ENCODE measurements at regions not wholly inside any gene's neighbourhood (a gene's known extent, or its start where the extent isn't known, plus 50 kb on each side); places are given as distances from the start of the nearest gene placed in this dataset.

DNA sequence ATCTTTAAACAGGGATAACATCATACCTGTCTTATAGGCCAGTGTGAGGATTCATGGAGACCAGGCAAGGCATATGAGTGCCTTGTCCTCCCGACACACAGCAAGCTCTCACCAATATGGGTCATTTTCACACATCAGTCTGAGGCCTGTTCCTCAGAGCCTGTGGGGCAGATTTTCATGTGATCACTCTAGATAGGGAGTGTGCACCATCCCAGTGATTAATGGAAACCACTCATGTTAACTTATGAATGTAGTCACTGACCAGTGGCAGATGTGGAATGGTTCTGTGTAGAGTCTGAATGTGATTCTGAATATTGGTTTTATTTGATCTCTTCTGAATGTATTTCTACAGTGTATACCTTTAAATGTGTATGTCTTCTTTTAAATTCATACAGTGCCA, 219.7 kb upstream of the SFSWAP start:
- no peak overlapping the region for H3K9ac ChIP-seq (ENCODE audit: low read length)
- no peaks in the 10 kb centered on the region for H3K9me3 ChIP-seq (ENCODE audit: control insufficient read depth, low read depth, low read length)
- H3K27ac ChIP-seq (ENCODE audit: low read length), result no peak overlapping the region
- no peaks in the 10 kb centered on the region for H3K36me3 ChIP-seq (ENCODE audit: control insufficient read depth, low read depth, low read length)
- H3K4me1 ChIP-seq (ENCODE audit: control insufficient read depth, low read depth, low read length), result no peaks in the 10 kb centered on the region
- no peaks in the 10 kb centered on the region for H3K27me3 ChIP-seq (ENCODE audit: control insufficient read depth, insufficient read depth, low read length)
- no peak overlapping the region for H3K4me3 ChIP-seq (ENCODE audit: low read length)

DNA sequence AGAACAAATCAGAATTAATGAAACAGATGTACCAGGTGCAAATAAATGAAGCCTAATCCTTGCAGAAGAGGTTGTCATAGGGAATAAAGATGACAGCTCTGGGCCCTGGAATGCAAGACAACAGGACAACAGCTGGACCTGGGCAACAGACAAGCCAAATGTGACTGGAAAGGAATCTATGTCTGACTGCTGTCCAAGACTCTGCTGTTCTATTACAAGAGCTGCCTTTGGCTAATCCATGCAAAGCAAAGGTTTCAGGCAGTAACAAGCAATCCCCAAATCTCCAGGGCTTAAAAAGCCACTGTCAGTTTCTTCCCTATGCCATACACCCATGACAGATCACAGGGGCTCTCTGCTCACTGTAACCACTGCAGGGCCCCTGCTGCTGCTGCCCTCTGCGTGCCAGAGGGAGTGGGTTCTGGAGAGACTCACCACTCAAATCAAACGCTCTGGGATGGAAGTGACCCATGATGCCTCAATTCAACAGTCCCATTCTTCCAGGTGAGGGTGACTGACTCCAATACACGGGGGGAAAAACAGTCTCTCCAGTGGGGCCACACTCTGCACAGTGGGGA, 218.9 kb upstream of the SFSWAP start:
- Histone ChIP-seq H3K27ac (ENCODE audit: low read length) (no peak overlapping the region), H3K27me3 (ENCODE audit: control insufficient read depth, insufficient read depth, low read length) (no peaks in the 10 kb centered on the region), H3K9ac (ENCODE audit: low read length) (no peak overlapping the region), H3K4me3 (ENCODE audit: low read length) (no peak overlapping the region), H3K36me3 (ENCODE audit: control insufficient read depth, low read depth, low read length) (no peaks in the 10 kb centered on the region), H3K9me3 (ENCODE audit: control insufficient read depth, low read depth, low read length) (no peaks in the 10 kb centered on the region), H3K4me1 (ENCODE audit: control insufficient read depth, low read depth, low read length) (no peaks in the 10 kb centered on the region)

DNA sequence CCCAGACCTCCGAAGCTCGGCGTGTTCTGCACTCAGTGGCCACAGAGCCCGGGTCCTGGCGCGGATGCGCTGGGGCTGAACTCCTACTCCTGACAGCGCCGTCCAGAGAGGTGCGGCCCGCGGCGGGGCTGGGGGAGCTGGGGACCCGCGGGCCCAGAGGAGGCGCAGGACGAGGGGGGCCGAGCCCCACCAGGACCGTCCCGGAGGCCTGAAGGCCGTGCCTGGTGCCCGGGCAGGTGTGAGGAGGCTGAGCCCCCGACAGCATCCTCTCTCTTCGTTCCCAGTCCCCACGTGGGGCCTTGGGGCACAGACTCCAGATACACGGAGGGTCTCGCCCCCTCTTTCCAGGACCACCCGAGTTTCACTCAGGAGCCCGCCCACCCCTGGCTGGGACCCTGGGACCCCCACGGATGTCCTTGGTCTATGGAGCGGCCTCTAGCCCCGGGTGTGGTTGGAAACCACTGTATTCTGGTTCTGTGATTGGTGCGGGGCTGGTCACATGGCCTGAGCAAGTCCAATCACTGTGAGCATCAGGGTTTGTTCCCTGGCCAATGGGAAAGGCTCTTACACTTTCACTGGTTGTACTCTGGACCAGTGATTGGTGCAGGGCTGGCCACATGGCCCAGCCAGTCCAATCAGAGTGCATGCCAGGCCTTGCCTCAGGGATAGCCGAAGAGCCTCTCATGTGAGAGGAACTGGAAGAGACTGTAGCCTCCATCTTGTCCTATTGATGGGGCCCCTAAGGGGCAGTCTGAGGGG, 217.6 kb upstream of the SFSWAP start:
- Histone ChIP-seq H3K27me3 (ENCODE audit: control insufficient read depth, insufficient read depth, low read length) (no peaks in the 10 kb centered on the region), H3K4me3 (ENCODE audit: low read length) (no peak overlapping the region), H3K9me3 (ENCODE audit: control insufficient read depth, low read depth, low read length) (no peaks in the 10 kb centered on the region), H3K9ac (ENCODE audit: low read length) (no peak overlapping the region), H3K36me3 (ENCODE audit: control insufficient read depth, low read depth, low read length) (no peaks in the 10 kb centered on the region), H3K4me1 (ENCODE audit: control insufficient read depth, low read depth, low read length) (no peaks in the 10 kb centered on the region), H3K27ac (ENCODE audit: low read length) (no peak overlapping the region)

DNA sequence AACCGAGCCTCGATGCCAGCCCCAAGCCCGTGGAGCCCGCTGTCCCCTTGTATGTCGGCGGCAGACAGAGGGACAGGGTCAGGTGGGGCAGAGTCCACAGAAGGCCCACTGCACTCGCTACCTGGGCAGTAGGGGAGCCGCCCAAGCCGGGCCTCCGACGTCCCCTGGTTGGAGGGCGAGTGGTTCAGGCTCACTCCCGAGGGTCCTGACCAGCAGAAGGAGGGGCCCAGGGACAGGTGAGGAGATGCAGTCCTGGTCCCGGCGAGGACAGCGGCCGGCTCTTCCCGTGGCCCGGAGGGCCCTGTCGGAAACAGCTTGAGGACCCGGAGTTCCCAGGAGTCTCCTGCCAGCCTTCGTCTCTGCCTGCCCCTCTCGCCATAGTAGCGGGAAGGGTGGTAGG, 216.7 kb upstream of the SFSWAP start:
- Histone ChIP-seq H3K4me1 (ENCODE audit: control insufficient read depth, low read depth, low read length) (no peaks in the 10 kb centered on the region), H3K9ac (ENCODE audit: low read length) (no peak overlapping the region), H3K27ac (ENCODE audit: low read length) (no peak overlapping the region), H3K36me3 (ENCODE audit: control insufficient read depth, low read depth, low read length) (no peaks in the 10 kb centered on the region), H3K27me3 (ENCODE audit: control insufficient read depth, insufficient read depth, low read length) (no peaks in the 10 kb centered on the region), H3K4me3 (ENCODE audit: low read length) (no peak overlapping the region), H3K9me3 (ENCODE audit: control insufficient read depth, low read depth, low read length) (no peaks in the 10 kb centered on the region)

DNA sequence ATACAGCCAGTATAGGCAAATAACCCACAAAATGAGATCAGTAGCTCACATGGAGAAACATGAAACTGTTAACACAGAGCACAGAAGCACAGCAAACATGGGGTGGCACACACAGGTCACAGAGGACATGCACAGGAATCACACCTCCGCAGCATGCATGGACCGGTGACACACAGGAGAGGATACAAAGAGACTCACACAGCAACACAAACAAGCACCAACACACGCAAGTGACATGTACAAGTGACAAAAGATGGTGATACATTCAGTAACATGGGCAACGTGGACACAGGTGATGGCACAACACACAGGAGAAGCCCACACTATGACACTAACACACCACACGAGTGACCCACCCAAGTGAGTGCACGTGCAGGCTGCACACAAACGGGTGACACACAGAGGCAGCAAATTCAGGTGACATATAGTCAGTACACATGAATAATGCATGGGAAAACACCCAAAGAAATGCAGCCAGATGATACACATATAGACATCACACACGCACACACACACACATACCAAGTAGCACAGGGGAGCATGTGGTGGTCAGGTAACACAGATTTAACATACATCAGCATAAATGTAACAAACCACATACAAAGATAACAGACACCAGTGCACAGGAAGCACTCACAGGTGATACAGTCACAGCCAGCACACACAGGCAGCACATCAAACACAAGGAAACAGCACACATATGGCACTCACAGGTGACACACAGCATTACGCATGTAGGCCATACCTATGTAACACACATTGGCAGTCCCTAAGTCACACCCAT, 216.0 kb upstream of the SFSWAP start:
- Histone ChIP-seq H3K4me3 (ENCODE audit: low read length) (no peak overlapping the region), H3K27me3 (ENCODE audit: control insufficient read depth, insufficient read depth, low read length) (no peaks in the 10 kb centered on the region), H3K36me3 (ENCODE audit: control insufficient read depth, low read depth, low read length) (no peaks in the 10 kb centered on the region), H3K4me1 (ENCODE audit: control insufficient read depth, low read depth, low read length) (no peaks in the 10 kb centered on the region), H3K9me3 (ENCODE audit: control insufficient read depth, low read depth, low read length) (no peaks in the 10 kb centered on the region), H3K27ac (ENCODE audit: low read length) (no peak overlapping the region), H3K9ac (ENCODE audit: low read length) (no peak overlapping the region)

GRCh38 chr12:131497966-131498365, 212.9 kb upstream of the SFSWAP start:
- Histone ChIP-seq H3K36me3 (ENCODE audit: control insufficient read depth, low read depth, low read length) (no peaks in the 10 kb centered on the region), H3K4me1 (ENCODE audit: control insufficient read depth, low read depth, low read length) (no peaks in the 10 kb centered on the region), H3K27ac (ENCODE audit: low read length) (no peak overlapping the region)

GRCh38 chr12:131499160-131499863, 211.6 kb upstream of the SFSWAP start:
- Histone ChIP-seq H3K4me1 (ENCODE audit: control insufficient read depth, low read depth, low read length) (no peaks in the 10 kb centered on the region), H3K9me3 (ENCODE audit: control insufficient read depth, low read depth, low read length) (no peaks in the 10 kb centered on the region), H3K4me3 (ENCODE audit: low read length) (no peak overlapping the region), H3K27me3 (ENCODE audit: control insufficient read depth, insufficient read depth, low read length) (no peaks in the 10 kb centered on the region), H3K9ac (ENCODE audit: low read length) (no peak overlapping the region), H3K36me3 (ENCODE audit: control insufficient read depth, low read depth, low read length) (no peaks in the 10 kb centered on the region), H3K27ac (ENCODE audit: low read length) (no peak overlapping the region)

More at GRCh38 chr12:131497966-131498365, 212.9 kb upstream of the SFSWAP start:
- H3K27me3 ChIP-seq (ENCODE audit: control insufficient read depth, insufficient read depth, low read length), result no peaks in the 10 kb centered on the region
- no peak overlapping the region for H3K9ac ChIP-seq (ENCODE audit: low read length)
- H3K4me3 ChIP-seq (ENCODE audit: low read length), result no peak overlapping the region
- H3K9me3 ChIP-seq (ENCODE audit: control insufficient read depth, low read depth, low read length), result no peaks in the 10 kb centered on the region

DNA sequence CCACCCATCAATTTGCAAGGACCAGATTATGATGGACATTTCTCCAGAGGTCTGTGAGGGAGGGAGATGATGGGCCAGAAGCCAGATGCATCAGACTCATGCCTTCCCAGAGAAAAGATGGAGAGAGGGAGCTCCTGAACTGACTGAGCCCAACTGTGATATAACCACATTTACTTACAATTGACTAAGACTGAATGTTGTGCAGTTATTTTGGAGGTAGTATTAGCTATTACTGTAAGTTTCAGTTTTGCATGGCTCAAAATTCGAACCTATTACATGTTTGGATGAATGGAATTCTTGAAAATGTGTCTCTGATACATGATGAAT, 211.1 kb upstream of the SFSWAP start:
- no peaks in the 10 kb centered on the region for H3K36me3 ChIP-seq (ENCODE audit: control insufficient read depth, low read depth, low read length)

DNA sequence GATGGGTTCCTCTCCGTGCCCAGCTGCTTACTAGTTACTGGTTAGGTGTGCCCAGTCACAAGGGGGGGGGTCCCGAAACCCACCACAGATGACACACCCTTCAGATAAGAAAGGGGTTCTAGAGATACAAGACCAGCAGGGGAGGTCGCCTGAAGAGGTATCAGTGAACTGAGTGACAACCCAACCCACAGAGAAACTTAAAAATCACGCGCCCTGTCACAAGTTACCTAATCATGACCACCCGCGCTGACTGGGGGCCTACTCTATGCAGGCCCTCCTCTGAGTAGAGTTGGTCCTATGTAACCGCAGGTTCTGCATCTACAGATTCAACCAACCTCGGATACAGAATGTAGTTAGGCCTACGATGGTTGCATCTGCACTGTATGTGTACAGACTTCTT, 210.3 kb upstream of the SFSWAP start:
- Histone ChIP-seq H3K27ac (ENCODE audit: low read length) (no peak overlapping the region), H3K4me3 (ENCODE audit: low read length) (no peak overlapping the region), H3K36me3 (ENCODE audit: control insufficient read depth, low read depth, low read length) (no peaks in the 10 kb centered on the region), H3K9me3 (ENCODE audit: control insufficient read depth, low read depth, low read length) (no peaks in the 10 kb centered on the region), H3K9ac (ENCODE audit: low read length) (no peak overlapping the region), H3K27me3 (ENCODE audit: control insufficient read depth, insufficient read depth, low read length) (no peaks in the 10 kb centered on the region), H3K4me1 (ENCODE audit: control insufficient read depth, low read depth, low read length) (no peaks in the 10 kb centered on the region)

More for the DNA sequence above, 211.1 kb upstream of the SFSWAP start:
- no peaks in the 10 kb centered on the region for H3K9me3 ChIP-seq (ENCODE audit: control insufficient read depth, low read depth, low read length)
- H3K4me3 ChIP-seq (ENCODE audit: low read length), result no peak overlapping the region
- H3K4me1 ChIP-seq (ENCODE audit: control insufficient read depth, low read depth, low read length), result no peaks in the 10 kb centered on the region
- no peaks in the 10 kb centered on the region for H3K27me3 ChIP-seq (ENCODE audit: control insufficient read depth, insufficient read depth, low read length)
- no peak overlapping the region for H3K27ac ChIP-seq (ENCODE audit: low read length)
- no peak overlapping the region for H3K9ac ChIP-seq (ENCODE audit: low read length)

GRCh38 chr12:131505561-131505960, 205.3 kb upstream of the SFSWAP start:
- Histone ChIP-seq H3K9me3 (ENCODE audit: control insufficient read depth, low read depth, low read length) (no peaks in the 10 kb centered on the region), H3K36me3 (ENCODE audit: control insufficient read depth, low read depth, low read length) (no peaks in the 10 kb centered on the region), H3K27me3 (ENCODE audit: control insufficient read depth, insufficient read depth, low read length) (no peaks in the 10 kb centered on the region), H3K4me3 (ENCODE audit: low read length) (no peak overlapping the region), H3K27ac (ENCODE audit: low read length) (no peak overlapping the region), H3K9ac (ENCODE audit: low read length) (no peak overlapping the region), H3K4me1 (ENCODE audit: control insufficient read depth, low read depth, low read length) (no peaks in the 10 kb centered on the region)

- H3K27me3 ChIP-seq (ENCODE audit: control insufficient read depth, insufficient read depth, low read length), result no peaks in the 10 kb centered on the region
- peaks cover 8% of the 10 kb centered on the region for H3K4me1 ChIP-seq (ENCODE audit: control insufficient read depth, low read depth, low read length)
- H3K36me3 ChIP-seq (ENCODE audit: control insufficient read depth, low read depth, low read length), result no peaks in the 10 kb centered on the region
- H3K27ac ChIP-seq (ENCODE audit: low read length), result no peak overlapping the region
- H3K9me3 ChIP-seq (ENCODE audit: control insufficient read depth, low read depth, low read length), result no peaks in the 10 kb centered on the region
- no peak overlapping the region for H3K9ac ChIP-seq (ENCODE audit: low read length)
- no peak overlapping the region for H3K4me3 ChIP-seq (ENCODE audit: low read length)
These were observed 204.5 kb upstream of the SFSWAP start for GRCh38 chr12:131506426-131506825.
